Stimulated activated effector memory CD8-positive, alpha-beta T cell treated with anti-CD3 and anti-CD28 coated beads, Interleukin-12 subunit alpha, Interleukin-12 subunit beta, amount 100 ng/mL, for 72 hours (primary cell): ENCODE measurements at regions not wholly inside any gene's neighbourhood (a gene's known extent, or its start where the extent isn't known, plus 50 kb on each side); places are given as distances from the start of the nearest gene placed in this dataset.

Experiments used
- ATAC-seq: fragments of 150-1000 bp; cut with Tn5 transposase; 2 replicates; pipeline ENCODE4 v1.10.0; 2021
- DNase-seq, 2 donors: peaks; one replicate each; pipeline ENCODE4 v3.0.0; 2021 to 2022; ENCODE audit warnings: low spot score in 2 of 2
- H3K27ac Mint-ChIP-seq: one replicate; pipeline ENCODE4 v1.8.0; 2022; ENCODE audit warnings: mild to moderate bottlenecking, mixed read lengths
- H3K36me3 Mint-ChIP-seq: one replicate; pipeline ENCODE4 v1.8.0; 2022; ENCODE audit warnings: mild to moderate bottlenecking, mixed read lengths
- H3K4me1 Mint-ChIP-seq: one replicate; pipeline ENCODE4 v1.8.0; 2022; ENCODE audit warnings: mixed read lengths
- H3K4me3 Mint-ChIP-seq: one replicate; pipeline ENCODE4 v1.8.0; 2022; ENCODE audit warnings: mild to moderate bottlenecking, mixed read lengths
- H3K9me3 Mint-ChIP-seq: one replicate; pipeline ENCODE4 v1.8.0; 2022; ENCODE audit warnings: mixed read lengths

- peaks cover 6% of the 10 kb centered on the region for H3K4me1 Mint-ChIP-seq
- peaks cover 5% of the 10 kb centered on the region for H3K36me3 Mint-ChIP-seq
- ATAC-seq (no peak), DNase-seq (no peak)
- H3K27ac Mint-ChIP-seq, result no peak overlapping the region
- no peak overlapping the region for H3K4me3 Mint-ChIP-seq
- H3K9me3 Mint-ChIP-seq, result no peaks in the 10 kb centered on the region
These were observed 109.9 kb upstream of the TIAM2 start for GRCh38 chr6:154885214-154885613.

DNA sequence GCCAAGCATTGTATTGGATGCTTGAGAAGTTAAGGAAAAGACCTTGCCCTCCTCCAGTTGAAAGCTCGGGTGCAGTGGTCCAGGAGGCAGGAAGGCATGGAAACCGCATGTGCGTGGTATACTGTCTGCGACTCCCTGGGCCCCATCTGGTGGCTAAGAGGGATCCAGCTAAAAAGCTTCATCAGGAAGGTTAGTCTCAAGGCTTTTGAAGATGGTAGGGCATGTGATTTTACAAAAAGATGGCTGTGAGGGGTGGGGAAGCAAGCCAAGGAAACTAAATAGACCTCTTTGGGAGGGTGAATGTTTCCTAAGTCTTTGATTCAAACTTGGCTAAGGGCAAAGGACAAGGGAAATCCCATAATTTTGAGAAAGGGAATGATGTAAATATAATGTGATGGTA, 109.1 kb upstream of the TIAM2 start:
- H3K4me1 Mint-ChIP-seq, result peaks cover 6% of the 10 kb centered on the region
- peaks cover 5% of the 10 kb centered on the region for H3K36me3 Mint-ChIP-seq
- no peaks in the 10 kb centered on the region for H3K9me3 Mint-ChIP-seq
- DNase-seq (no peak), ATAC-seq (no peak)
- H3K4me3 Mint-ChIP-seq, result no peak overlapping the region
- peak overlapping the region; percentile 77 for H3K27ac Mint-ChIP-seq

DNA sequence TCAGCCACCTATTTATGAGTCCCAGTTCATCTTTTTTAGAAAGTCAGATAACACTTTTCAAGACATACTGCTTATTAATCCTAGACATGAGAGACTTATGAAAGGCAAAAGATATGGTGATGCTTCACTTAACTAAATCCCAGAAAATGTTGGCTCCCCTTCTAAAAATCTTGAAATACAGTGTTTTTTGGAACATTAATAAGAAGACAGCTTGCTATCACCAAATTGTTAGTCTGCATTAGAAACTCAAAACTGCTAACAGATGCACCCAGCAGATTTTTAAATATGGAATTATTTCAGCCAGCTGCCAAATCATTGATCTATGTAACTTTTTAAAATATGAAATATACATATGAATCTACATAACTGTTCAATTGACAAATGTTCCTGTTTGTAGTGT, 108.6 kb upstream of the TIAM2 start:
- DNase-seq (no peak), ATAC-seq (no peak)
- Mint-ChIP-seq H3K4me1 (peaks cover 6% of the 10 kb centered on the region), H3K27ac (peak overlapping the region; percentile 77), H3K36me3 (peaks cover 5% of the 10 kb centered on the region), H3K9me3 (no peaks in the 10 kb centered on the region), H3K4me3 (no peak overlapping the region)

DNA sequence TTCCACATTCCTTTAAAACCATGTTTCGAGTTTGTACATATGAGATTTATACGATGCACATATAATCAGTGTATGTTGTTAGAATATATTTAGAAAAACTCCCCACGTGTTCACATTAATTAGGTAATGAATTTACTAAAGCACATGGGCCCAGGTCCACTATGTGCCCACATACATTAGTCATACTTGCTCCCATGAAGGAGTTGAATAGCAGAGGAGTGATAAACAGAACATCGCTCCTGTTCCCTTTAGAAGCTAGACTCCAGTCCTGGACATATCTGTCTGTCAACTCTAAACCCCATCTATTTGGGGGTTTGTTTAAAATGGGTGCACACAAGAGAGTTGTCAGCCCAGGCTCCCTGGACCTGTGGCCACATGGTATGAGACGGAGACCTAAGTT, 108.1 kb upstream of the TIAM2 start:
- Mint-ChIP-seq H3K4me1 (peaks cover 6% of the 10 kb centered on the region), H3K27ac (no peak overlapping the region), H3K4me3 (no peak overlapping the region), H3K9me3 (no peaks in the 10 kb centered on the region), H3K36me3 (peaks cover 5% of the 10 kb centered on the region)
- no peak for ATAC-seq
- DNase-seq, result no peak

- ATAC-seq, result no peak
- H3K27ac Mint-ChIP-seq, result peak overlapping the region; percentile 72
- peaks cover 6% of the 10 kb centered on the region for H3K4me1 Mint-ChIP-seq
- H3K36me3 Mint-ChIP-seq, result no peaks in the 10 kb centered on the region
- DNase-seq, result no peak
- H3K4me3 Mint-ChIP-seq, result no peak overlapping the region
- no peaks in the 10 kb centered on the region for H3K9me3 Mint-ChIP-seq
These were observed 106.5 kb upstream of the TIAM2 start for GRCh38 chr6:154888421-154889295.

GRCh38 chr6:154890874-154891273, 104.2 kb upstream of the TIAM2 start:
- no peaks in the 10 kb centered on the region for H3K9me3 Mint-ChIP-seq
- H3K4me1 Mint-ChIP-seq, result peaks cover 6% of the 10 kb centered on the region
- DNase-seq (no peak), ATAC-seq (no peak)
- H3K36me3 Mint-ChIP-seq, result no peaks in the 10 kb centered on the region
- H3K4me3 Mint-ChIP-seq, result no peak overlapping the region
- H3K27ac Mint-ChIP-seq, result no peak overlapping the region

- Mint-ChIP-seq H3K9me3 (no peaks in the 10 kb centered on the region), H3K4me1 (peaks cover 6% of the 10 kb centered on the region), H3K4me3 (no peak overlapping the region), H3K36me3 (no peaks in the 10 kb centered on the region), H3K27ac (no peak overlapping the region)
- ATAC-seq, result no peak
- no peak for DNase-seq
These were observed 103.2 kb upstream of the TIAM2 start for GRCh38 chr6:154891901-154892300.

GRCh38 chr6:154893917-154894316, 101.2 kb upstream of the TIAM2 start:
- DNase-seq (no peak), ATAC-seq (no peak)
- Mint-ChIP-seq H3K27ac (no peak overlapping the region), H3K9me3 (no peaks in the 10 kb centered on the region), H3K4me1 (peaks cover 6% of the 10 kb centered on the region), H3K4me3 (no peak overlapping the region), H3K36me3 (no peaks in the 10 kb centered on the region)

DNA sequence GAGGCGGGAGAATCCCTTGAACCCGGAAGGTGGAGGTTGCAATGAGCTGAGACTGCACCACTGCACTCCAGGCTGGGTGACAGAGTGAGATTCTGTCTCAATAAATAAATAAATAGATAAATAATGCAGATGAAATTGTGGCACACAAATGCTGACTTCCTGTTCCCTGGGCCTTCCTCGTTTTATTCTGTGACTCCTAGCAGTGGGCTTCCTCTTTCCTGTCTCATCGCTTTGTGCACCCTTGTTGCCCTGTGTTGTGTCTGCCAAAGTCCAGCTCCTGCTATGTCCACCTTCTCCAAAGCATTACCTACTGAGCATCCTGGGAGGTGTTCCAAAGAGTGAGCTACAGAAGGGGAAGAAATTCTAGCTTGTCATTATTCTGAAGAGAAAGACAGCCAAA, 100.2 kb upstream of the TIAM2 start:
- H3K4me3 Mint-ChIP-seq, result no peak overlapping the region
- DNase-seq (no peak), ATAC-seq (no peak)
- H3K9me3 Mint-ChIP-seq, result no peaks in the 10 kb centered on the region
- H3K36me3 Mint-ChIP-seq, result no peaks in the 10 kb centered on the region
- H3K4me1 Mint-ChIP-seq, result no peaks in the 10 kb centered on the region
- no peak overlapping the region for H3K27ac Mint-ChIP-seq

DNA sequence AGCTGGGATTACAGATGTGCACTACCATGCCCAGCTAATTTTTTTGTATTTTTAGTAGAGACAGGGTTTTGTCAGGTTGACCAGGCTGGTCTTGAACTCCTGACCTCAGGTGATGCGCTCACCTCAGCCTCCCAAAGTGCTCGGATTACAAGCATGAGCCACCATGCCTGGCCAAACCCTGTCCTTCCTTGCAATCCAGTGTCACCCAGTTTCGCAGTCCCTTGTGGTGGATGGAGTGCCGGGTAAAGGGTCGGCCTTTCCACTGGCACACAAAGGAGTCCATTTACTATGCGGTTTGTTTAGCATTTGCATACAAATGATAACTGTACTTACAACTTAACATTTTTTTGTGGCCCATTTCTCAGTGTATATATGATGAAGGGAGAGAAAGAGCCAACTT, 99.3 kb upstream of the TIAM2 start:
- no peaks in the 10 kb centered on the region for H3K9me3 Mint-ChIP-seq
- no peaks in the 10 kb centered on the region for H3K4me1 Mint-ChIP-seq
- H3K4me3 Mint-ChIP-seq, result no peak overlapping the region
- no peak overlapping the region for H3K27ac Mint-ChIP-seq
- H3K36me3 Mint-ChIP-seq, result no peaks in the 10 kb centered on the region
- ATAC-seq, result no peak
- no peak for DNase-seq

DNA sequence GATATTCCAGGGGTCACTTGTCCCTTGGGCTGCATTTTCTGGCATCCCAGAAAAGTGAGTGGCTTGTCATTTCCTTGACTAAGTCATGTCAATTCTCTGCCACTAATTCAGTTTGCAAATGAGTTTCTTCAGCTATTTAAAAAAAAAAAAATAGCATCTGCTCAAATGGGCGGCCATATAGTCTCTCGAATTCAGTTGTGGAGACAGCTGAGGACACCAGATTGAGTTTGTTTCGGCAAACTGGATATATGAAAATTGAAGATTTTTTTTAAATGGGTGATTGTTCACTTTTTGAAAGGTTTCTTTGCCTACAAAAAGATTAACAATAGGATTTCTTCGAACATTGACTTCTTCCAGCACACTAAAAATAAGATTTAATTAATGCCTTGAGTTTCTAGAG, 96.3 kb upstream of the TIAM2 start:
- no peak for ATAC-seq
- H3K27ac Mint-ChIP-seq, result no peak overlapping the region
- DNase-seq, result no peak
- H3K36me3 Mint-ChIP-seq, result no peaks in the 10 kb centered on the region
- H3K9me3 Mint-ChIP-seq, result no peaks in the 10 kb centered on the region
- H3K4me3 Mint-ChIP-seq, result no peak overlapping the region
- no peaks in the 10 kb centered on the region for H3K4me1 Mint-ChIP-seq

GRCh38 chr6:154899824-154900463, 95.2 kb upstream of the TIAM2 start:
- ATAC-seq, result no peak
- no peak overlapping the region for H3K4me3 Mint-ChIP-seq

GRCh38 chr6:154901876-154902552, 93.1 kb upstream of the TIAM2 start:
- no peak for ATAC-seq

More at GRCh38 chr6:154899824-154900463, 95.2 kb upstream of the TIAM2 start:
- Mint-ChIP-seq H3K27ac (no peak overlapping the region), H3K4me1 (no peaks in the 10 kb centered on the region), H3K9me3 (no peaks in the 10 kb centered on the region), H3K36me3 (no peaks in the 10 kb centered on the region)
- DNase-seq, result no peak

GRCh38 chr6:154907291-154907690, 87.8 kb upstream of the TIAM2 start:
- Mint-ChIP-seq H3K36me3 (no peaks in the 10 kb centered on the region), H3K9me3 (no peaks in the 10 kb centered on the region), H3K4me1 (no peaks in the 10 kb centered on the region), H3K4me3 (no peak overlapping the region), H3K27ac (no peak overlapping the region)
- DNase-seq (no peak), ATAC-seq (no peak)

More at GRCh38 chr6:154901876-154902552, 93.1 kb upstream of the TIAM2 start:
- no peak for DNase-seq
- Mint-ChIP-seq H3K4me3 (no peak overlapping the region), H3K36me3 (no peaks in the 10 kb centered on the region), H3K27ac (no peak overlapping the region), H3K9me3 (no peaks in the 10 kb centered on the region), H3K4me1 (no peaks in the 10 kb centered on the region)

- Mint-ChIP-seq H3K36me3 (no peaks in the 10 kb centered on the region), H3K9me3 (no peaks in the 10 kb centered on the region), H3K4me3 (no peak overlapping the region), H3K4me1 (no peaks in the 10 kb centered on the region), H3K27ac (no peak overlapping the region)
- no peak for DNase-seq
- ATAC-seq, result peak; percentile 81
These were observed 86.4 kb upstream of the TIAM2 start for GRCh38 chr6:154908723-154909122.

GRCh38 chr6:154909311-154909710, 85.8 kb upstream of the TIAM2 start:
- H3K9me3 Mint-ChIP-seq, result no peaks in the 10 kb centered on the region
- ATAC-seq, result no peak
- no peak for DNase-seq
- H3K27ac Mint-ChIP-seq, result no peak overlapping the region
- no peaks in the 10 kb centered on the region for H3K4me1 Mint-ChIP-seq
- H3K4me3 Mint-ChIP-seq, result no peak overlapping the region
- no peaks in the 10 kb centered on the region for H3K36me3 Mint-ChIP-seq
